GM21515 (cell line): ENCODE measurements at regions not wholly inside any gene's neighbourhood (a gene's known extent, or its start where the extent isn't known, plus 50 kb on each side); places are given as distances from the start of the nearest gene placed in this dataset.

ENCODE experiments used
- ATAC-seq: cut with Tn5 transposase; IDR thresholded peaks from one replicate; pipeline ENCODE4 v1.9.1; 2021; ENCODE audit not compliant: unreplicated experiment

GRCh38 chr7:131745390-131746248 lies 189.2 kb upstream of the PODXL start:
- no peak for ATAC-seq

- no peak for ATAC-seq
These were observed 185.0 kb upstream of the PODXL start for GRCh38 chr7:131741446-131741845.

- no peak for ATAC-seq
These were observed 181.5 kb upstream of the PODXL start for GRCh38 chr7:131737746-131738465.

- ATAC-seq = no peak
These were observed 178.7 kb upstream of the PODXL start for GRCh38 chr7:131735101-131735500.

- ATAC-seq = no peak
These were observed 177.2 kb upstream of the PODXL start for GRCh38 chr7:131733604-131734003.

- ATAC-seq = no peak
These were observed 170.8 kb upstream of the PODXL start for GRCh38 chr7:131727189-131727588.

- no peak for ATAC-seq
These were observed 170.3 kb upstream of the PODXL start for GRCh38 chr7:131726686-131727085.

- no peak for ATAC-seq
These were observed 169.6 kb upstream of the PODXL start for GRCh38 chr7:131726031-131726430.

- no peak for ATAC-seq
These were observed 168.4 kb upstream of the PODXL start for GRCh38 chr7:131724776-131725345.

- no peak for ATAC-seq
These were observed 167.5 kb upstream of the PODXL start for GRCh38 chr7:131723926-131724325.

GRCh38 chr7:131722371-131722770 lies 165.9 kb upstream of the PODXL start:
- no peak for ATAC-seq

- no peak for ATAC-seq
These were observed 165.2 kb upstream of the PODXL start for GRCh38 chr7:131721660-131722059.

- no peak for ATAC-seq
These were observed 164.3 kb upstream of the PODXL start for GRCh38 chr7:131720703-131721102.

- ATAC-seq = no peak
These were observed 160.8 kb upstream of the PODXL start for GRCh38 chr7:131717181-131717580.

GRCh38 chr7:131699323-131699722 lies 142.9 kb upstream of the PODXL start:
- ATAC-seq = no peak

- no peak for ATAC-seq
These were observed 135.9 kb upstream of the PODXL start for GRCh38 chr7:131692131-131692960.

- no peak for ATAC-seq
These were observed 135.2 kb upstream of the PODXL start for GRCh38 chr7:131691454-131692130.

GRCh38 chr7:131690441-131690840 lies 134.0 kb upstream of the PODXL start:
- no peak for ATAC-seq

- ATAC-seq = no peak
These were observed 133.3 kb upstream of the PODXL start for GRCh38 chr7:131689662-131690234.
